Glutamatergic neuron (in vitro differentiated cells): ENCODE measurements at regions not wholly inside any gene's neighbourhood (a gene's known extent, or its start where the extent isn't known, plus 50 kb on each side); places are given as distances from the start of the nearest gene placed in this dataset.

Experiments used
- DNase-seq: peaks from one replicate; pipeline ENCODE4 v3.0.0; 2022
- H3K27ac Mint-ChIP-seq: one replicate; pipeline ENCODE4 v1.8.0; 2020; ENCODE audit warnings: mild to moderate bottlenecking, mixed read lengths, inconsistent platforms; ENCODE audit not compliant: unreplicated experiment
- H3K27me3 Mint-ChIP-seq: one replicate; pipeline ENCODE4 v1.8.0; 2020; ENCODE audit warnings: mild to moderate bottlenecking, moderate library complexity, mixed read lengths, inconsistent platforms; ENCODE audit not compliant: unreplicated experiment
- H3K36me3 Mint-ChIP-seq: one replicate; pipeline ENCODE4 v1.8.0; 2020; ENCODE audit warnings: mild to moderate bottlenecking, mixed read lengths, inconsistent platforms; ENCODE audit not compliant: unreplicated experiment
- H3K4me1 Mint-ChIP-seq: one replicate; pipeline ENCODE4 v1.8.0; 2020; ENCODE audit warnings: mild to moderate bottlenecking, low read depth, mixed read lengths, inconsistent platforms; ENCODE audit not compliant: unreplicated experiment
- H3K4me3 Mint-ChIP-seq: one replicate; pipeline ENCODE4 v1.8.0; 2020; ENCODE audit warnings: mild to moderate bottlenecking, mixed read lengths, inconsistent platforms; ENCODE audit not compliant: unreplicated experiment
- H3K9me3 Mint-ChIP-seq: one replicate; pipeline ENCODE4 v1.8.0; 2020; ENCODE audit warnings: mild to moderate bottlenecking, moderate library complexity, mixed read lengths, inconsistent platforms; ENCODE audit not compliant: unreplicated experiment
- CTCF ChIP-seq: fragments of 200-600 bp; sonication (generic); IDR thresholded peaks from one replicate; pipeline ENCODE4 v1.5.0; 2021; ENCODE audit not compliant: partially characterized antibody, unreplicated experiment

GRCh38 chr11:37404231-37404630, 806.2 kb upstream of the RAG2 start:
- Mint-ChIP-seq H3K9me3 (no peaks in the 10 kb centered on the region), H3K27ac (no peak overlapping the region), H3K27me3 (no peaks in the 10 kb centered on the region), H3K36me3 (no peaks in the 10 kb centered on the region), H3K4me1 (no peaks in the 10 kb centered on the region), H3K4me3 (no peak overlapping the region)
- no peak for TF ChIP-seq CTCF
- no peak for DNase-seq

- no peaks in the 10 kb centered on the region for H3K36me3 Mint-ChIP-seq
- no peak overlapping the region for H3K4me3 Mint-ChIP-seq
- H3K9me3 Mint-ChIP-seq, result no peaks in the 10 kb centered on the region
- no peaks in the 10 kb centered on the region for H3K4me1 Mint-ChIP-seq
- no peak overlapping the region for H3K27ac Mint-ChIP-seq
- no peaks in the 10 kb centered on the region for H3K27me3 Mint-ChIP-seq
- no peak for DNase-seq
- no peak for TF ChIP-seq CTCF
Measured at GRCh38 chr11:37402663-37403062, 804.6 kb upstream of the RAG2 start.

GRCh38 chr11:37394236-37394870, 796.3 kb upstream of the RAG2 start:
- H3K4me3 Mint-ChIP-seq, result no peak overlapping the region
- H3K27ac Mint-ChIP-seq, result no peak overlapping the region
- H3K36me3 Mint-ChIP-seq, result peaks cover 14% of the 10 kb centered on the region
- no peaks in the 10 kb centered on the region for H3K4me1 Mint-ChIP-seq
- no peaks in the 10 kb centered on the region for H3K9me3 Mint-ChIP-seq
- no peak for DNase-seq
- no peak for TF ChIP-seq CTCF
- H3K27me3 Mint-ChIP-seq, result no peaks in the 10 kb centered on the region

GRCh38 chr11:37391615-37392014, 793.6 kb upstream of the RAG2 start:
- no peak for DNase-seq
- Mint-ChIP-seq H3K27me3 (no peaks in the 10 kb centered on the region), H3K36me3 (peaks cover 14% of the 10 kb centered on the region), H3K27ac (no peak overlapping the region), H3K4me1 (no peaks in the 10 kb centered on the region), H3K9me3 (no peaks in the 10 kb centered on the region), H3K4me3 (no peak overlapping the region)
- TF ChIP-seq CTCF, result no peak

- no peak overlapping the region for H3K27ac Mint-ChIP-seq
- H3K9me3 Mint-ChIP-seq, result no peaks in the 10 kb centered on the region
- no peak overlapping the region for H3K4me3 Mint-ChIP-seq
- TF ChIP-seq CTCF, result no peak
- peaks cover 8% of the 10 kb centered on the region for H3K36me3 Mint-ChIP-seq
- no peak for DNase-seq
- no peaks in the 10 kb centered on the region for H3K4me1 Mint-ChIP-seq
- no peaks in the 10 kb centered on the region for H3K27me3 Mint-ChIP-seq
Measured at GRCh38 chr11:37390576-37391083, 792.6 kb upstream of the RAG2 start.
